NOMO-1 (cell line): ENCODE measurements at regions not wholly inside any gene's neighbourhood (a gene's known extent, or its start where the extent isn't known, plus 50 kb on each side); places are given as distances from the start of the nearest gene placed in this dataset.

Experiments
- DNase-seq, 2 experiments: peaks; one replicate each; lab custom pipeline; 2025; ENCODE audit not compliant: unreplicated experiment in 2 of 2; lab: John Stamatoyannopoulos, UW

DNA sequence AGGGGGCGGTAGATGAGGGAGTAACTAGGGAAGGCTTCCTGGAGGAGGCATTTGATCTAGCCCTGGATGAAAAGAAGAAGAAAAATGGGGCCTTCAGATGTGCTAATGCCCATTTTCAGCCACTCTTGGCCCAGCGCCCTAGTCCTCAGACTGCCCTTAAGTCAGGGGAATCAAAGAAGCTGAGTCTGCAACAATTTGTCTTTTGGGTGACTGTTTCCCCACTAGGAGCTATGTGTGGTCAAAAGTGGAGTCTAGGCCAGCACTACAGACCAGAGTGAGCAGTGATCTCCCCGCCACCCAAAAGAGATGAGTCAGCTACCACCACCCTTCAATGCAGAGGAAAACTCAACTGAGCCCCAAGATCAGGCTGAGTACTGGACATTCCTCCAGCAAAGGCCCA, 542.1 kb downstream of the BNC2 start:
- no peak for DNase-seq

GRCh38 chr9:16329671-16330113, 540.8 kb downstream of the BNC2 start:
- no peak for DNase-seq

DNA sequence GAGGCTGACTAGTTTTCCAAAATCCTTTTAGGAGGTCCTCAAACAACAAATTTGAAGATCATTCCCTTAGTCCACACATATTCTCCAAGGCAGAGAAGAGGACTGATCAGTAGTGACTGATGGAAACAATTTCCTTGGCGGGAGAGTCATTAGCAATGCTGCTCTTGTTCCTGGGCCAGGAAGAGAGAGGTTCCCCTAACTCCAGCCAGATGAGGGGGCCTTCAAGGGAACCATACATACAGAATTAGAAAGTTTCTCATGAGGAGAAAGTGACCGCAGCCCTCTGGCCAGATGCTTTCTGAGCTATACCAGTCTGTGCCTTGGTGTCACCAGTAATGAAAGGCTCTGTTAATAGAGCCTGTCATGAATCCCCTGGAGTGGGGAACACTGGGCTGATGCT, 539.4 kb downstream of the BNC2 start:
- DNase-seq = no peak

- DNase-seq = no peak
These were observed 538.9 kb downstream of the BNC2 start for GRCh38 chr9:16331527-16331926.

GRCh38 chr9:16333691-16334090, 536.8 kb downstream of the BNC2 start:
- DNase-seq = no peak

DNA sequence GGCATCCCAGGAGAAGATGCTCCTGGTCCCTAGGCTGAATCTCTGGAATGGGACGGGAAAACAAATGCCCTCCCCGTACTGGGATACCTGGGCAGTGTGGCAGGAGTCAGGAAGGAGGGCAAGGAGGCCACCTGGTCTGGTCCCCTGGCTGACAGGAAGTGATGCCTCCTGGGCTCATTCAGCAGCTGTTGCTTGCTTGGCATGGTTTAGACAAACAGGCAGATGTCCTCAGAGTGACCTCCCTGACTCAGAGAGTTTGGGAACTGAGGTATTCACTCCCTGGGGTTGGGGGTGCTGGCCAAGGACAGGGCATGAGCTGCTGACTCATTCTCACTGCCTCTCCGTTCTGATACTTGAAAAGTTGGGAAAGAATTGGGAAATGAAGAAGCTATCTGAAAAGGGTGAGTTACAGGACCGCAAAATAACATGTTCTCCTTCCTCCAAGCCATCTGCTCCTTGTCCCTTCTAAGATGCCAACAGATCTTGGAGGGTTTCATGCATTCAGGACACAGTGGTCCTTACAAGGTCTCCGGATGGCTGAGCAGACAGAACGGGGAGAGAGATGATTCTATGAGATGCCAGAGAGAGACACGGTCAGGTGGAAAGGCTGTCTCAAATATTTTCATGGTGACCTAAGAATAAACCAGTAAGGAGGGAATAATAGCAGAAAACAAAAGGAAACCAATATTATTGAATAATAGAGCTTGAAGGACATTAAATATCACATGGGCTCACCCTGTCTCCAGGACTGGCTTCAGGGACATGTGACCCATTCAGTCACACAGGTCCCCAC, 534.5 kb downstream of the BNC2 start:
- no peak for DNase-seq

- DNase-seq = no peak
These were observed 533.6 kb downstream of the BNC2 start for GRCh38 chr9:16336833-16337232.

GRCh38 chr9:16337322-16338029, 533.0 kb downstream of the BNC2 start:
- no peak for DNase-seq

GRCh38 chr9:16341177-16341576, 529.3 kb downstream of the BNC2 start:
- DNase-seq = no peak

GRCh38 chr9:16342246-16343020, 528.0 kb downstream of the BNC2 start:
- DNase-seq = no peak

DNA sequence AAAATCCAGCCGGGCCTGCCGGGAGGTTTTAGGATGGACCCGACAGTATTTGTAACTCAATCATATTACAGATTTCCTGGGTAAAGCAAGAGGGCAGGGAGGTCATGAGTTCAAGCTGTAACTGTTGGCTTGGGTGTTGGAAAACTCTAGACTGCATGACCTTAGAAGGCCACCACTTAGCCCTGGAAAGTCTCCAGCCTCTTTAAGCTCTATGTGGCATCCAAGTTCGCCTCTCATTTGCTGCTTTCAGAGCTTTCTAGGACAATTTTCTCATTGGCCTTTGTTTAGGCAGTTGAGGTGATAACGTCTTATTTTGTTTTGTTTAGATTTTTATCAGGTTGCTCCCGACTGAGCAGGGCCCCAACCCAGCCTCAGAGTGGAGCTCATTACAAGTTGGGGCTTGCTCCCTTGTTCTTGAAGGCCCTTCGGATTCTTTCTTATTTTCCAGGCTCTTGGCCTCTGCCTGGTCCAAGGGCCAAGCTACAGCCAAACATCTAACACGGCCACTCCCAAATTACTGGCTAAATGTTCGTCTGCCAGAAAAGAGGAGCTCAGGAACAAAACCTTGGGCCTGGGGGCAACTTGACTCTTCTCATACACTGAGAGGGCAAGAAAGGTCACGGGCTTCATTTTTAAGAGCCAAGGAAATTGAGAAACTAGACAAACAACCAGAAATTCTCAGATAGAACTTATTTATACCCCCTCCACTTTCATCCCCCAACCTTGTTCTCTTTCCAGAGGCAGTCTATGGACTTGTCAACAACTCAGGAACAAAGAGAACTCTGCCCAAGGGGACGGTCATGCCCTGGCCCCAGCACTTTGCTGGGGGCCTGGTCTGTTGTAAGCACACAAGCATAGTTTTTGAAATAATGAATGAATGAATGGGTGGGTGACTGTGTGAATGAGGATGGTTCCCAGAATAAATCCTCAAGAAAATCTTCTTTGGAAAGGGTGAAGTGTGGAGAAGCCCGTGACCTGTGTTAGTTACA, 526.9 kb downstream of the BNC2 start:
- no peak for DNase-seq

GRCh38 chr9:16344343-16344742, 526.1 kb downstream of the BNC2 start:
- DNase-seq = no peak

DNA sequence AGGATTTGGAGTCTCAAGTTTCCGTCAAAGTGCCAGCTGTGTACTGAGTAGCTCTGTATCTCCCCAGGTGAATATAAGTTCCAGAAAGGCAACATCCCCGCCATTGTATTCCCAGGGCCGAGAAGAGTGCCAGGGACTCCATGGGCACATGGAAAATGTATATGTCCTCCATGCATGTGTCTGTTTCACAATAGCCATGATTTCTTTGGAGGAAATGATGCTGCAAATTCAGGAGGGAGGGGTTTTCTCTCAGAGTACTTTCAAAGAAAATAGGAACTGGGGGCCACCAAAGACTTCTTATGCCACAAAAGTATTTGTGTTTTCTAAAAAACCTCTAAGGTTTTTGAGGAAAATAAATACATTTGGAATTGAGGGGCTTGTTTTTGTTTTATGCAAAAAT, 524.6 kb downstream of the BNC2 start:
- DNase-seq = no peak

- no peak for DNase-seq
These were observed 522.6 kb downstream of the BNC2 start for GRCh38 chr9:16347886-16348285.

DNA sequence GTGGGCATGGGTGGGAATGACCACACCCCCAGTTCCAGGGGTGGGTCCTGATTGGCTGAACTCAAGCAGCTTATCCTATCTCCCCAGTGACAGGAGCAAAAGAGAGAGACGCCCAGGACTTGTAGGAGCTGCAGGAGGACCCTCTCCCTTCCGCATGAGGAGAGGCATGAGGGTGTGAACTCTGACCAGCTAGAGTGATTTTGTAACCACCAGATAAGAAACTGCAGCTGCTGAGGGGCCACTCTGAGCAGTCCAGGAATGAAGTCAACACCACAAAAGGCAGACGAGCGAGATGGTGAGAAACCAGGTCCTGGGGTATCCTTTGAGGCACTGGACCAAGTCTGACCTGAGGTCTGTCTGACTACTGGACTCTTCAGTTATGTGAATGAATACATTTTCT, 521.9 kb downstream of the BNC2 start:
- DNase-seq = no peak

DNA sequence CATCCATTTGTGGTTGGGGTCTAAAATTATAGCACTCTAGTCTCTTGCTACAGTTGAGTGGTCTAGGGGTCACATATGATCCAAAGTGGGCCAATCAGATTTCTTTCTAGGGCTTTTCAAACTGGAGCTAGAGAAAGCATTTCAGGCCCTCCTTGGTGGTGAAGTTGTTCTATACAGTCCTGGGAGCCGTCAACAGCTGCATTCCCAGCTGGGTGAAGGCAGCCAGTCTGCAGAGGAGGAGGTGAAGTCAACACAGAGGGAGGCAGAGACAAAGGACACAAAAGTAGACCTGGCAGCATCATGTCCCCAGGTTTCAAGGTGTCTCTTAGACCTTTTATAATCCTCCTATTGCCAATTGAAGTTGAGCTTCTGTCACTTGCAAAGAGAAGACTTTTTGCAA, 518.2 kb downstream of the BNC2 start:
- DNase-seq = no peak

- no peak for DNase-seq
These were observed 517.6 kb downstream of the BNC2 start for GRCh38 chr9:16352791-16353401.

GRCh38 chr9:16356196-16356765, 514.2 kb downstream of the BNC2 start:
- no peak for DNase-seq

- DNase-seq = no peak
These were observed 512.6 kb downstream of the BNC2 start for GRCh38 chr9:16357828-16358227.

- DNase-seq = no peak
These were observed 511.7 kb downstream of the BNC2 start for GRCh38 chr9:16358751-16359150.
